HG03175 (cell line): ENCODE measurements at regions not wholly inside any gene's neighbourhood (a gene's known extent, or its start where the extent isn't known, plus 50 kb on each side); places are given as distances from the start of the nearest gene placed in this dataset.

Experiments
- ATAC-seq: cut with Tn5 transposase; IDR thresholded peaks from one replicate; pipeline ENCODE4 v1.9.1; 2021; ENCODE audit warnings: mild to moderate bottlenecking, moderate library complexity; ENCODE audit not compliant: unreplicated experiment

DNA sequence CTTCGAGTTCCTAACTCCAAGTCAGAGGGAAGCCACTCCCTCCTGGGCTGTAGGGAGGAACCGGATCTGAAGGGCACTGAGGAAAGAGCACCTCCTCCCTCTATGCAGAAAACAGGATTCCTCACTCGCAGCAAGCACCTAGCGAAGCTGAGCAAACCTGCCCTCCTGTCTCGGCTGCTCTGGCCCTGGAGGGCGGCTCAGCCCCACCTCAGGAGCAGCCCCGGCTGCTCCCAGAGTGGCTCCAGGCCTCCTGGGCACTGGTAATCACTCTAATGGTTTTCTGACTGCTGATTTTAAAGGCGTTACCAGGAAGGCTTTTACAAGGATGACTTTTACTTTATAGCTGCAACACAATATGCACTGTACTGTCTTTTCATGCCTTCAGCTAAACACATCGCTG is 312.5 kb downstream of the TEX29 start:
- no peak for ATAC-seq

- ATAC-seq: no peak
Measured at GRCh38 chr13:111633401-111633800, 313.0 kb downstream of the TEX29 start.

GRCh38 chr13:111634410-111634809 is 314.0 kb downstream of the TEX29 start:
- ATAC-seq: no peak

GRCh38 chr13:111636271-111636670 is 315.8 kb downstream of the TEX29 start:
- no peak for ATAC-seq

DNA sequence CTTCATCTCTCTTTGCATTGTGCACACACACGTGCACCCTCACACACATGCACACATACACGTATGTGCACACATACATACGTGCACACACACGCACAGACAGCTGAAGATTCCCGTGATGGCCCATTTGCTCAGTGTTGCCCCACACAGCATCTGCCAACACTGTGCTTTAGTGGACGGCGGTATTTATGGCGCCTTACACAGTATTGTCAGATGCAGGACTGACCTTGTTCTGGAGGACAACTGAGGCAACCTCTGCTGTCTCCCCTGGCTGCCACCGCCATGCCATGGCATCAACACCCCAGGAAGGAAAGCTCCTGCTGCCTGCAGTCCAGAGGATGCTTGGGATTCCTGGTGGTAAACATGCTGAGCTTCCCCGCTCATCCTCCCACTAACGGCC is 316.4 kb downstream of the TEX29 start:
- ATAC-seq: no peak

DNA sequence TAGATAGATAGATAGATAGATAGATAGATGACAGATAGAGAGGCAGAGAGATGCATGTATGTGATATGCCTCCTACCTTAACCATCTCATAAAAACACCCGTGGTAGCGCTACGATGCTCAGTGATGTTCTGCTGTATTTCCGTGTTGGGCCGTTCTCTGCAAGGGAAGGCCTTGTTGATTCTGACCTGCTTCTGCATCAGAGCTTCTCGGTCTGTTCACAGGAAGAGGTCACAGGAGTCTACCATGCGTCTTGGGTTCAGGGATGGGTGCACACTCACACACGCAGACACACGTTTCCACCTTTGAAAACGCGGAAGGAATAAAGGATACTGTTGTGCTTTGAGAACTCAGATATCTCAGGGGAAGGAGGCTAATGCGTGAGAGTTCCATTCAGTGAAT is 316.9 kb downstream of the TEX29 start:
- no peak for ATAC-seq

GRCh38 chr13:111638233-111638632 is 317.8 kb downstream of the TEX29 start:
- ATAC-seq: no peak

- ATAC-seq: no peak
Measured at GRCh38 chr13:111639196-111639705, 318.8 kb downstream of the TEX29 start.

DNA sequence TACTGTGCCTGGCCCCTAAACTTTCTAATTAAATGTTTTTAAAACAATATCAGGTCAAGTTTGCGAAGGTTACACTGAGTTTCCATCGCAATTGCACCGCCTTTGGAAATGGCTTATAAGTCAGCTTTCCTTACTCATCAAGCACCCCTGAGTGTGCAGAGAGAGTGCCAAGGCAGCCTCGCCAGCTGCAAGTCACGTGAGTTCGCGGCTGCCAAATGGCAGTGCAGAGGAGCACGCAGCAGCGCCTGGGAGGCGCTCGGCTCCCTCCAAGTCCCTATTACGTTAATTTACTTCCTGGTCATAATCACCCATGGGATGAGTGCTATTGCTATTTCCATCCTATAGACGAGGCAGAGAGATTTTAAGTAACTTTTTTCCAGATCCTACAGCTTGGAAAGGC is 319.6 kb downstream of the TEX29 start:
- ATAC-seq: no peak

DNA sequence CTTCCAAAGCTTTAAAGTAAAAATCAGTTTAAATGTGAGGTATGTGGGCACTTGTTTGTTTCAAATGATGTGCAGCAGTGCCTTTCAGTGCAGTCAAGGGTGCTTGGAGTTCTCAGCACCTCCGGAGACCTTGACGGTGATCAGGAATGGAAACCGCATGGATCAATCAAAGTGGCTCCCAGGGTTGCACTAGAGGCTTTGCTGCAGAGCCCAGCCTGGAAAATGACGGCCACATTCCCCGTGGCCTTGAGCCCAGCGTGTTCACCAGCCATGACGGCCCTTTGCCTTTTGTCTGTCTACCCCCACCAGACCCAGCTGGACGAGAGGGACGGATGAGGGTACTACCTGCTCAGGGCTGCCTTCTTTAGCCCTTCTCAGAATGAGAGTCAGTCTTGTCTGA is 320.0 kb downstream of the TEX29 start:
- ATAC-seq: no peak

GRCh38 chr13:111642156-111642767 is 321.8 kb downstream of the TEX29 start:
- ATAC-seq: no peak

DNA sequence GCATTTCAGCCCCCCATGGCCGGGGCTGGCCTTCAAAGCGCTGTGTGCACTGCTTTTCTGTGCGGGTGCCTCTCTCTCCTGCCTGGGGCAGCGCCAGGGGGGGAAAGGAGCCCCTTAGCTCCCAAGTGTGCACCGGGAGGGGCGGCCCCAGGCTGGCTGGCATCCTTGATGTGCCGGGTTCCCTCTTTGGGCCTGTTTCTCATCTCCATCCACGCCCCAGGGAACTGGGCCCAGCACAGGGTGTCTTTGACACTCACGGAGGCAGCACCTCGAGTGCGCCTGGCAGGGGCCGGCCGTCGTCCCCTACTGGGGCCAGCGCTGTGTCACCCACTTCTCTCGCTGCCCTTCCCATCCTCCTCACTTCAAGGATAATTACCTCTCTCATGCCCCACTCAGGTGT is 324.3 kb downstream of the TEX29 start:
- no peak for ATAC-seq

- ATAC-seq: no peak
Measured at GRCh38 chr13:111645198-111645597, 324.8 kb downstream of the TEX29 start.

DNA sequence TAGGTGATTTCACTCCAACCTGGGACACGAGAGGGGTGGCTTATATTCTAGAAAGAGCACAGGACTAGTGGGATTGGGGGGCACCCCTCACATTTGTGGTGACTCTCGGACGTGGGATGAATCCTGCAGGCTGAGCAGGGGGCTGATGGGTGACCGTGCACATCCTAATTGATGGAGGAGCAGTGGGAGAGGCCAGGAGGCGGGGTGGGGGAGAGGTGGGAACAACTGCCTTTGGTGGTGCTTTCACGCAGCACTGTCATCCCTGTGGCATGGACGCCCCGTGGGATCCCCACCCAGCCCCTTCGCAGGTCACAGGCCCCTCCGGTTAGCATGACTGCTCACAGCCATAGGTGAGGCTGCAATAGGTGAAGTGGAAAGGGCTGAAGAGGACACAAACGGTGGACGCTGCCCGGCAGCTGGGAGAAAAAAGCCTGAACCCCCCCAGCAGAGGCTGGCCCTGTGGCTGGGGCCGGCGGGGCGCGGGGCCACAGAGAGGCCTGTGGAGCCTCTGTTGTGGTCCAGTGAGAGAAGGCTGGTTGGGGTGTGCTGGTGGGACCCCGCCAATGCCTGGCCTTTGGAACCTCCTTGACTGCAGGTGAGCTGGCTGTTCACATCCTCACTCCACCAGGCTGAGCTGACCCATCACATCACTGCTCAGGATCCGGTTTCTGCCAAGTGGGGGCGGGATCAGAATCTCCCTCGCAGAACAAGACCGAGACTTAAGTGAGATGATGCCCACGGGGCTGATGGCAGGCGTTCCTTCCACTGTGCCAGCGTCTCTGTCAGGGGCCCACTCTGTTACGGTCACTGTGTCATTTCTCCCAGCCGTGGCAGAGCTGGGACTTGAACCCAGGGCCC is 325.4 kb downstream of the TEX29 start:
- no peak for ATAC-seq

GRCh38 chr13:111646456-111646855 is 326.0 kb downstream of the TEX29 start:
- no peak for ATAC-seq

- ATAC-seq: no peak
Measured at GRCh38 chr13:111648885-111649284, 328.4 kb downstream of the TEX29 start.

DNA sequence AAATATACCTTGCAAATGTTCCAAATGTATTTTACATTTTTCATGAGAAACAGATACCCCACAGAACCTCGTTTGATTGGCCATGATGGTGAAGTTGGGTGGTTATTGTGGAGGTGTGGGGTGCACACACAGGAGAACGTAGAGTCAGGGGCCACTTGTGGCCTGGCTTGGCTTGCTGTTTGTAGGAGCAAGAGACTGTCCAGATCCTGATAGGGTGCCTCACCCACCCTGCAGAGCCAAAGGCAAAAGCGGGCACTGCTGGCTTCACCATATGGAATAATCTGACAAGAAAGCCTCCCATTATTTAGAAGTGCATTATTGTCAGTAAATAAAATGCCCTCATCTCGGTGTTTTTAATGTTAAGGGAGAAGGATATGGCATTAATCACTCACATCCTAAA is 330.2 kb downstream of the TEX29 start:
- no peak for ATAC-seq

- ATAC-seq: no peak
Measured at GRCh38 chr13:111652676-111653075, 332.2 kb downstream of the TEX29 start.

GRCh38 chr13:111654531-111654930 is 334.1 kb downstream of the TEX29 start:
- no peak for ATAC-seq

GRCh38 chr13:111656439-111656838 is 336.0 kb downstream of the TEX29 start:
- ATAC-seq: no peak

- no peak for ATAC-seq
Measured at GRCh38 chr13:111657013-111657412, 336.6 kb downstream of the TEX29 start.
